K562 (cell line): ENCODE measurements at regions not wholly inside any gene's neighbourhood (a gene's known extent, or its start where the extent isn't known, plus 50 kb on each side); places are given as distances from the start of the nearest gene placed in this dataset.
A peak's percentile ranks its signal among the peaks of the same experiment; 100 is the strongest.

Experiments
- ATAC-seq: fragments of 200-7000 bp; cut with Tn5 transposase; 3 replicates; pipeline ENCODE4 v1.9.1; 2020; ENCODE audit warnings: moderate library complexity
- BruUV-seq: library from RNA; stranded (reverse); fragments of 400-500 nt; replicated peaks from 2 replicates; lab custom pipeline; 2021; lab: Mats Ljungman, UMichigan
- CTCF ChIA-PET: fragments of 300-600 bp; formaldehyde crosslinking; extraction: SDS; loops from one replicate; lab custom pipeline; 2021; ENCODE audit warnings: low intra/inter-chr PET ratio; lab: Yijun Ruan, JAX
- POLR2A ChIA-PET: fragments of 300-600, 350-650 bp; sonication (Branson Sonifier 250); formaldehyde crosslinking; extraction: SDS; loops from one replicate; lab custom pipeline; 2021; ENCODE audit warnings: antibody characterized with exemption, inconsistent platforms; lab: Yijun Ruan, JAX
- DNase-seq, 4 experiments: peaks; one replicate each; pipeline versions ENCODE4 v3.0.0 to v3.0.0-alpha.2; 2011 to 2018; ENCODE audit warnings: low spot score in 3 of 4, mixed read lengths in 3 of 4; ENCODE audit errors: extremely low read depth in 1 of 4
- FAIRE-seq: peaks from 2 replicates; lab custom pipeline; 2011; peaks lifted over from hg19 to GRCh38; lab: Jason Lieb, UNC
- H2AFZ ChIP-seq: 2 replicates; pipeline ENCODE4 v1.6.0; 2011; ENCODE audit warnings: low read depth, low read length, control low read depth, inconsistent platforms
- H3K27ac ChIP-seq: fragments of 200-600 bp; 3 replicates; pipeline ENCODE4 v1.8.0; 2011; ENCODE audit warnings: low read depth, mild to moderate bottlenecking, control low read depth, inconsistent platforms, low read length, moderate library complexity, mixed read lengths; ENCODE audit errors: extremely low read depth
- H3K27me3 ChIP-seq, 2 experiments: fragments of 300-600 bp in 1 of 2; 2 replicates in 1 of 2; 3 replicates in 1 of 2; pipeline versions ENCODE4 v1.6.0 to v1.8.0; 2011; ENCODE audit warnings: inconsistent platforms in 2 of 2, low read length in 2 of 2, mild to moderate bottlenecking in 1 of 2, mixed read lengths in 1 of 2, moderate library complexity in 1 of 2; ENCODE audit not compliant: control insufficient read depth in 2 of 2, insufficient read depth in 2 of 2
- H3K36me3 ChIP-seq: fragments of 300-600 bp; 3 replicates; pipeline ENCODE4 v1.8.0; 2011; ENCODE audit warnings: mild to moderate bottlenecking, low read length, inconsistent platforms; ENCODE audit not compliant: control insufficient read depth, insufficient read depth
- H3K4me1 ChIP-seq, 2 experiments: fragments of 200-600 bp in 1 of 2; replicated peaks in 1 of 2; 2 replicates in 1 of 2; 3 replicates in 1 of 2; pipeline versions ENCODE4 v1.5.1 to v1.8.0; 2011; ENCODE audit warnings: inconsistent platforms in 2 of 2, low read length in 2 of 2, mild to moderate bottlenecking in 1 of 2, mixed read lengths in 1 of 2, moderate library complexity in 1 of 2; ENCODE audit not compliant: control insufficient read depth in 2 of 2, insufficient read depth in 2 of 2
- H3K4me2 ChIP-seq: 2 replicates; pipeline ENCODE4 v1.6.1; 2011; ENCODE audit warnings: low read length, control low read depth, inconsistent platforms, mixed read lengths; ENCODE audit not compliant: insufficient read depth
- H3K4me3 ChIP-seq: fragments of 200-600 bp; sonication (generic), shearing (Covaris generic); 2 replicates; pipeline ENCODE4 v1.5.1; 2016; ENCODE audit warnings: control low read depth, inconsistent platforms
- H3K79me2 ChIP-seq: fragments of 200-600 bp; 3 replicates; pipeline ENCODE4 v1.8.0; 2011; ENCODE audit warnings: low read length, inconsistent platforms; ENCODE audit not compliant: control insufficient read depth, insufficient read depth
- H3K9ac ChIP-seq, 2 experiments: 2 replicates each; pipeline versions ENCODE4 v1.6.0 to v1.6.1; 2011; ENCODE audit warnings: low read depth in 2 of 2, low read length in 2 of 2, control low read depth in 1 of 2, inconsistent platforms in 1 of 2, mild to moderate bottlenecking in 1 of 2, mixed read lengths in 1 of 2; ENCODE audit not compliant: insufficient read depth in 1 of 2
- H3K9me1 ChIP-seq: one replicate; pipeline ENCODE4 v1.6.0; 2011; ENCODE audit warnings: inconsistent platforms, mild to moderate bottlenecking, low read length, moderate library complexity; ENCODE audit not compliant: control insufficient read depth, insufficient read depth
- H3K9me3 ChIP-seq: replicated peaks from 2 replicates; pipeline ENCODE4 v1.5.1; 2011; ENCODE audit warnings: low read depth, low read length, inconsistent platforms; ENCODE audit not compliant: control insufficient read depth, insufficient read depth
- H4K20me1 ChIP-seq: replicated peaks from 2 replicates; pipeline ENCODE4 v1.6.1; 2011; ENCODE audit warnings: low read length, inconsistent platforms, mixed read lengths; ENCODE audit not compliant: control insufficient read depth, insufficient read depth
- HIVEP1 ChIP-seq: fragments of 250-450 bp; sonication (Bioruptor Pico); IDR thresholded peaks from 2 replicates; pipeline ENCODE4 v1.4.0; 2020; ENCODE audit warnings: mild to moderate bottlenecking
- KLF16 ChIP-seq: IDR thresholded peaks from 2 replicates; pipeline ENCODE4 v1.6.1; 2016; ENCODE audit warnings: antibody characterized with exemption
- NFIC ChIP-seq: fragments of 450-650 bp; IDR thresholded peaks from 2 replicates; pipeline ENCODE4 v1.6.1; 2017; ENCODE audit warnings: mild to moderate bottlenecking, inconsistent platforms
- NFIX ChIP-seq: fragments of 250-450 bp; sonication (Bioruptor Pico); IDR thresholded peaks from 2 replicates; pipeline ENCODE4 v1.4.0; 2020; ENCODE audit warnings: low read depth, mild to moderate bottlenecking, moderate library complexity
- POLR3G ChIP-seq: IDR thresholded peaks from 2 replicates; pipeline ENCODE4 v1.6.1; 2011; ENCODE audit not compliant: insufficient read length, insufficient replicate concordance; ENCODE audit errors: extremely low read depth
- THAP12 ChIP-seq: fragments of 250-450 bp; sonication (Bioruptor Pico); IDR thresholded peaks from 2 replicates; pipeline ENCODE4 v1.9.0; 2021; ENCODE audit warnings: mild to moderate bottlenecking, inconsistent platforms
- WGBS: fragments of 100-300 bp; shearing (Covaris generic); methylation state at CpG from one replicate; pipeline ENCODE4 v1.1.6; 2016; ENCODE audit warnings: low coverage, mixed read lengths; ENCODE audit not compliant: insufficient coverage; ENCODE audit errors: missing lambda C conversion rate; 5-methylcytosine and 5-hydroxymethylcytosine counted together
- in situ Hi-C: fragments of 300-500 bp; cut with MboI; formaldehyde crosslinking; loops from 4 replicates; pipeline ENCODE4 v1.15.0; 2018; ENCODE audit warnings: inconsistent platforms, mixed read lengths
- intact Hi-C: fragments of 100-400 bp; cut with micrococcal nuclease; formaldehyde crosslinking; loops from 2 replicates; pipeline ENCODE4 v1.14.2; 2022

GRCh38 chr16:8376430-8376829, 213.9 kb downstream of the TMEM114 start:
- TF ChIP-seq KLF16 = no peak
- POLR2A ChIA-PET = no interaction called here
- H3K9me3 ChIP-seq = no peaks in the 10 kb centered on the region; the same call in 1 of the 2 replicates
- no peaks in the 10 kb centered on the region for H3K36me3 ChIP-seq
- in situ Hi-C loops (no loop called here), intact Hi-C loops (no loop called here)
- no peak overlapping the region for H2AFZ ChIP-seq
- no peaks in the 10 kb centered on the region for H3K4me1 ChIP-seq
- no peaks in the 10 kb centered on the region for H3K27me3 ChIP-seq
- ATAC-seq = no peak
- H3K27ac ChIP-seq = no peak overlapping the region
- H3K4me3 ChIP-seq = no peak overlapping the region
- CTCF ChIA-PET = no interaction called here
- H3K79me2 ChIP-seq = no peaks in the 10 kb centered on the region
- no TSS peak for BruUV-seq
- no peaks in the 10 kb centered on the region for H3K9me1 ChIP-seq
- FAIRE-seq = no peak
- no peaks in the 10 kb centered on the region for H4K20me1 ChIP-seq
- no peak overlapping the region for H3K9ac ChIP-seq
- WGBS = 0% methylated on average over 2 of the region's 2 CpGs
- H3K4me2 ChIP-seq = no peak overlapping the region
- DNase-seq = no peak

- H2AFZ ChIP-seq = no peak overlapping the region
- TF ChIP-seq NFIC = peak; percentile 94
- TF ChIP-seq THAP12 (CRISPR knock-in tag) = no peak
- TF ChIP-seq NFIX (CRISPR knock-in tag) = peak; percentile 78
- no peak for TF ChIP-seq POLR3G
- TF ChIP-seq HIVEP1 = no peak
- TF ChIP-seq, all 486 proteins: peak for 2
- H3K4me1 ChIP-seq = no peaks in the 10 kb centered on the region
- no peak overlapping the region for H3K4me3 ChIP-seq
- H3K9me1 ChIP-seq = no peaks in the 10 kb centered on the region
- ChIA-PET POLR2A (no interaction called here), CTCF (no interaction called here)
- FAIRE-seq = no peak
- DNase-seq = no peak
- no peak overlapping the region for H3K4me2 ChIP-seq
- H3K9ac ChIP-seq = no peak overlapping the region
- no peaks in the 10 kb centered on the region for H3K79me2 ChIP-seq
- ATAC-seq = no peak
- no peaks in the 10 kb centered on the region for H4K20me1 ChIP-seq
- intact Hi-C loops = no loop called here
- no TSS peak for BruUV-seq
- no peaks in the 10 kb centered on the region; the same call in 1 of the 2 replicates for H3K9me3 ChIP-seq
- WGBS = 0% methylated on average over 1 of the region's 1 CpG
- no peaks in the 10 kb centered on the region for H3K27me3 ChIP-seq
- in situ Hi-C loops = no loop called here
- H3K36me3 ChIP-seq = no peaks in the 10 kb centered on the region
- H3K27ac ChIP-seq = no peak overlapping the region
These were observed 215.1 kb downstream of the TMEM114 start for GRCh38 chr16:8375232-8375587.
